ENCODE measurements at regions not wholly inside any gene's neighbourhood (a gene's known extent, or its start where the extent isn't known, plus 50 kb on each side); places are given as distances from the start of the nearest gene placed in this dataset.

DNA sequence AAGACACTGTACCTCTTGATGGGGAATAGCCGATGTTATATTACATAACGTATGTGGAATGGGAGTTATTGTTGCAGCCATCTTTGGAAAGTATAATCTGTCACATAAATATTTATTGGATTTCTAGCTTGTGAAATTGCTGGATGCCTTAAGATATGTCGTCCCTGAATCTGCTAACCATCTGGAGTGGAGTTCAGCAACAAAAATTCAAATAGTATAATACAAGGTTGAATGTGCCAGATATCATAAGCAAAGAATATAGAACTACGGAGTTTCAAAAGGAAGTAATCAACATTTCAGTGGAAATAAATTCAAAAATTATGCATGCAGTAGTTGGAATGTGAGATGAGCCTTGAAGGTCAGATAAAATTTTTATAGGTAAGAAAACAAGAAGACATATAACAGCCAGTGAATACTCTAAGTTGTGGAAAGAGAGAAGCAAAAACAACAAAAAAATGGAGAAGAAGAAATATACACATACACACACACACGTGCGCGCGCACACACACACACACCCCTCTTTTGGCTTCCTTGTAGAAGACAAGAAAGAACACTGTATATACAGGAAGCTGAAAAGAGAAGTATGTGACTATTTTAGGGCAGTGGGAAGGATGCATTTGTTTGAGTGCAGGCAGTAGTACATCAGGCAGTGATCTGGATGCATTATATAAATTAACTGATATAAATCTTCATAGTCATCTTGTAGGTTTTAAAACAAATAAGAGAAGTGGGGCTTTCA is 516.7 kb downstream of the KCNT2 start:
- peaks cover 6% of the 10 kb centered on the region for H3K4me1 Mint-ChIP-seq (ENCODE audit: low read depth, unreplicated experiment)
- no peak overlapping the region for H3K4me3 Mint-ChIP-seq (ENCODE audit: unreplicated experiment)
- no peaks in the 10 kb centered on the region for H3K9me3 Mint-ChIP-seq (ENCODE audit: unreplicated experiment)
- no peak for DNase-seq
- H3K27me3 Mint-ChIP-seq (ENCODE audit: unreplicated experiment): peaks cover 2% of the 10 kb centered on the region
- H3K36me3 Mint-ChIP-seq (ENCODE audit: unreplicated experiment): no peaks in the 10 kb centered on the region
- TF ChIP-seq, protein P1, sequence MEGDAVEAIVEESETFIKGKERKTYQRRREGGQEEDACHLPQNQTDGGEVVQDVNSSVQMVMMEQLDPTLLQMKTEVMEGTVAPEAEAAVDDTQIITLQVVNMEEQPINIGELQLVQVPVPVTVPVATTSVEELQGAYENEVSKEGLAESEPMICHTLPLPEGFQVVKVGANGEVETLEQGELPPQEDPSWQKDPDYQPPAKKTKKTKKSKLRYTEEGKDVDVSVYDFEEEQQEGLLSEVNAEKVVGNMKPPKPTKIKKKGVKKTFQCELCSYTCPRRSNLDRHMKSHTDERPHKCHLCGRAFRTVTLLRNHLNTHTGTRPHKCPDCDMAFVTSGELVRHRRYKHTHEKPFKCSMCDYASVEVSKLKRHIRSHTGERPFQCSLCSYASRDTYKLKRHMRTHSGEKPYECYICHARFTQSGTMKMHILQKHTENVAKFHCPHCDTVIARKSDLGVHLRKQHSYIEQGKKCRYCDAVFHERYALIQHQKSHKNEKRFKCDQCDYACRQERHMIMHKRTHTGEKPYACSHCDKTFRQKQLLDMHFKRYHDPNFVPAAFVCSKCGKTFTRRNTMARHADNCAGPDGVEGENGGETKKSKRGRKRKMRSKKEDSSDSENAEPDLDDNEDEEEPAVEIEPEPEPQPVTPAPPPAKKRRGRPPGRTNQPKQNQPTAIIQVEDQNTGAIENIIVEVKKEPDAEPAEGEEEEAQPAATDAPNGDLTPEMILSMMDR (IDR thresholded peaks at IDR 0.05; ENCODE audit: partially characterized antibody, unreplicated experiment): no peak
- H3K27ac Mint-ChIP-seq (ENCODE audit: unreplicated experiment): no peak overlapping the region

DNA sequence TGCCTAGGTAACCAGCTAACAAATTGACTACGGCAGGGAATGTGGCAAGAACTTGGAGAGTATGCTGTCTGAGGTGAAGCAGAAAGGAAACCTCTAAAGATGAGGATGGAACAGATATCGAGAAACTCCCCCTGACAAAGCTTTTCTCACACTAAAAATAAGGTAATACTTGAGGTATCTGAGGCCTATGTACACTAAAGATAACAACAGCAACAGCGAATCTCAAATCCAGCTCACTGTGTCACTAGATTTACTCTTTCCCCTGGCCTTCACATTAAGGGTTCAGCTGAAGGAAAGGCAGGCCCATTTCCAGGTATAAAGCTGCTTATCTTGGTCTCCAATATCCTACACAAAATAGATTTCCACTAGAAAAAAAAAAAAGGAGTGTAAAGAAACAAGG is 518.0 kb downstream of the KCNT2 start:
- H3K27me3 Mint-ChIP-seq (ENCODE audit: unreplicated experiment): peaks cover 4% of the 10 kb centered on the region
- no peaks in the 10 kb centered on the region for H3K36me3 Mint-ChIP-seq (ENCODE audit: unreplicated experiment)
- TF ChIP-seq, protein P1 (IDR thresholded peaks at IDR 0.05; ENCODE audit: partially characterized antibody, unreplicated experiment): no peak
- no peak overlapping the region for H3K4me3 Mint-ChIP-seq (ENCODE audit: unreplicated experiment)
- H3K27ac Mint-ChIP-seq (ENCODE audit: unreplicated experiment): no peak overlapping the region
- H3K4me1 Mint-ChIP-seq (ENCODE audit: low read depth, unreplicated experiment): peaks cover 6% of the 10 kb centered on the region
- DNase-seq: no peak
- no peaks in the 10 kb centered on the region for H3K9me3 Mint-ChIP-seq (ENCODE audit: unreplicated experiment)

DNA sequence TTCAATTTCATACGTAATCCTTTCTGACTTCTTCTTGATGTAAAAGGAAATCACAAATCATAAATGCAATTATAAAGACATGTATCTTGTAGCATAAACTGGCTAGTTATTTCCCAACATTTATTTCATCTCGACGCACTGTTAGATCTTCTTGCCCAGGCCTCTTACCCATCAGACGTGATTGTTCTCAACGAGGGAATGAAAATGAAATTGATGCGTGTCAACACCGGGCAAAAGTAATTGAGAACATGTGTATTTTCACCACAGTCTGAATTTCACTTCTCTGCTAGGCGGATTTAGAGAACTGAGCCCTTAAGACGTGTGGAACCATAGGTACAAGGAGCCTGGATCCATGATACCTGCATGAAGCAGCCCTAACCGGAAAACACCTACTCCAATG is 519.7 kb downstream of the KCNT2 start:
- no peak overlapping the region for H3K27ac Mint-ChIP-seq (ENCODE audit: unreplicated experiment)
- no peaks in the 10 kb centered on the region for H3K9me3 Mint-ChIP-seq (ENCODE audit: unreplicated experiment)
- H3K36me3 Mint-ChIP-seq (ENCODE audit: unreplicated experiment): no peaks in the 10 kb centered on the region

DNA sequence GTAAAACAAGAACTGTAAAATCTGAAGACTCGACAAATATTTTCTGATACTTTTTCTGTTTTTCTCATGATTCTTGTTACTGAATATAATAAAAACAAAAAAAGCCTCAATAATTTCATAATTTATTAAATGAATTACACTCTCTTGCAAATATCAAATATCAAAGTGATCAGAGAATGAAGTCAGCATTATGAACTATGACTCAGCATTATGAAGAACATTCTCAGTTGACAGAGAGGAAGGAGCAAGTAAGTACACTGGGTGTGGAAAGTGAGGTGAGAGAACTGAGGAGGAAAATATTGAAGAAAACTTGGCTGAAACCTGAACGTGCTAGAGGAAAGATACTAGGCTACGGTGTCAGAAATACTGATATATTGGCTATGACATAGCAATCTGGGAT is 529.5 kb downstream of the KCNT2 start:
- no peaks in the 10 kb centered on the region for H3K36me3 Mint-ChIP-seq (ENCODE audit: unreplicated experiment)

More for the DNA sequence above, 519.7 kb downstream of the KCNT2 start:
- H3K4me1 Mint-ChIP-seq (ENCODE audit: low read depth, unreplicated experiment): peaks cover 3% of the 10 kb centered on the region
- DNase-seq: no peak
- H3K4me3 Mint-ChIP-seq (ENCODE audit: unreplicated experiment): no peak overlapping the region
- peaks cover 2% of the 10 kb centered on the region for H3K27me3 Mint-ChIP-seq (ENCODE audit: unreplicated experiment)
- TF ChIP-seq, protein P1 (IDR thresholded peaks at IDR 0.05; ENCODE audit: partially characterized antibody, unreplicated experiment): no peak

DNA sequence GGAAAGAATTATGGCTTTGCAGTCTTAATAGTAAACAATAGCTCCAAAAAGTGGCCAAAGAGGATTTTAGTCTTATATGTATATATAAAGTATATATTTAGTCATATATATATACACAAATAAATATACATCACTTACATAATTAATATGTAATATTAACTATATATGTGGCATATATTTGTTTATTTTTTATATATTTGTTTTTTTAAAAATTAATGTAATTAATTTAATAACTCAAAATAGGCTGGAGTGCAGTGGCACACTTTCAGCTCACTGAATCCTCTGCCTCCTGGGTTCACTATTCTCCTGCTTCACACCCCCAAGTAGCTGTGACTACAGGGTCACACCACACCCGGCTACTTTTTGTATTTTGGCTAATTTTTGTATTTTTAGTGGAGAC is 532.6 kb downstream of the KCNT2 start:
- TF ChIP-seq, protein P1 (IDR thresholded peaks at IDR 0.05; ENCODE audit: partially characterized antibody, unreplicated experiment): no peak
- Mint-ChIP-seq H3K4me3 (ENCODE audit: unreplicated experiment) (no peak overlapping the region), H3K27me3 (ENCODE audit: unreplicated experiment) (no peaks in the 10 kb centered on the region), H3K27ac (ENCODE audit: unreplicated experiment) (no peak overlapping the region), H3K36me3 (ENCODE audit: unreplicated experiment) (no peaks in the 10 kb centered on the region), H3K4me1 (ENCODE audit: low read depth, unreplicated experiment) (no peaks in the 10 kb centered on the region), H3K9me3 (ENCODE audit: unreplicated experiment) (no peaks in the 10 kb centered on the region)
- no peak for DNase-seq

More for the DNA sequence above, 529.5 kb downstream of the KCNT2 start:
- Mint-ChIP-seq H3K27ac (ENCODE audit: unreplicated experiment) (no peak overlapping the region), H3K9me3 (ENCODE audit: unreplicated experiment) (no peaks in the 10 kb centered on the region), H3K4me1 (ENCODE audit: low read depth, unreplicated experiment) (no peaks in the 10 kb centered on the region), H3K4me3 (ENCODE audit: unreplicated experiment) (no peak overlapping the region), H3K27me3 (ENCODE audit: unreplicated experiment) (no peaks in the 10 kb centered on the region)
- TF ChIP-seq, protein P1 (IDR thresholded peaks at IDR 0.05; ENCODE audit: partially characterized antibody, unreplicated experiment): no peak
- DNase-seq: no peak
